Psoas muscle (tissue), 7 donors: ENCODE measurements at regions not wholly inside any gene's neighbourhood (a gene's known extent, or its start where the extent isn't known, plus 50 kb on each side); places are given as distances from the start of the nearest gene placed in this dataset.
A peak's percentile ranks its signal among the peaks of the same experiment; 100 is the strongest.

Source experiments
- ATAC-seq, 4 donors: fragments of 200-7000 bp; cut with Tn5 transposase; one replicate each; pipeline ENCODE4 v1.9.1; 2020; ENCODE audit warnings: moderate library complexity in 3 of 4, mild to moderate bottlenecking in 2 of 4
- DNase-seq, 2 donors: peaks; one replicate each; pipeline ENCODE4 v3.0.0-alpha.2; 2020
- H3K27ac ChIP-seq: fragments of 200-600 bp; one replicate; pipeline ENCODE4 v1.8.0; 2022
- H3K27me3 ChIP-seq, 3 donors: fragments of 200-600 bp in 1 of 3; one replicate each; pipeline versions ENCODE4 v1.6.1 to v1.8.0; 2013 to 2022; ENCODE audit warnings: low read length in 2 of 3, mild to moderate bottlenecking in 2 of 3, moderate library complexity in 1 of 3; ENCODE audit not compliant: insufficient read depth in 3 of 3
- H3K36me3 ChIP-seq, 2 donors: fragments of 200-600 bp in 1 of 2; one replicate each; pipeline versions ENCODE4 v1.6.1 to v1.8.0; 2013 to 2022; ENCODE audit warnings: low read depth in 1 of 2, mild to moderate bottlenecking in 1 of 2, moderate library complexity in 1 of 2; ENCODE audit not compliant: insufficient read depth in 1 of 2
- H3K4me1 ChIP-seq: fragments of 200-600 bp; one replicate; pipeline ENCODE4 v1.8.0; 2022
- H3K4me3 ChIP-seq: fragments of 200-600 bp; one replicate; pipeline ENCODE4 v1.8.0; 2022; ENCODE audit warnings: mild to moderate bottlenecking
- H3K9me3 ChIP-seq: fragments of 200-600 bp; one replicate; pipeline ENCODE4 v1.8.0; 2022
- CTCF ChIP-seq: fragments of 200-600 bp; IDR thresholded peaks from one replicate; pipeline ENCODE4 v1.8.0; 2022; ENCODE audit warnings: antibody characterized with exemption
- WGBS, 3 donors: extraction: QIAGEN DNeasy Blood & Tissue Kit; methylation state at CpG; one replicate each; pipeline versions ENCODE4 v1.1.6 to v1.1.7; 2013; 5-methylcytosine and 5-hydroxymethylcytosine counted together
- intact Hi-C, 2 donors: fragments of 100-400 bp; cut with DNase I; formaldehyde crosslinking; loops; one replicate each; pipeline versions ENCODE4 v1.11.0 to v1.14.2; 2022
- donor health status: healthy with polysubstance abuse.
- donor health status: DM: no; HTN: no; CAD: no; lungs with moderate emphysema.
- donor health status: Bipolar disorder and iron deficiency.
- donor health status: healthy.
- donor health status: DM: yes; HTN: yes; CAD: no.
- donor health status: DM: no; HTN: no; CAD: no.
- donor health status: DM: yes; HTN: yes; CAD: no.

DNA sequence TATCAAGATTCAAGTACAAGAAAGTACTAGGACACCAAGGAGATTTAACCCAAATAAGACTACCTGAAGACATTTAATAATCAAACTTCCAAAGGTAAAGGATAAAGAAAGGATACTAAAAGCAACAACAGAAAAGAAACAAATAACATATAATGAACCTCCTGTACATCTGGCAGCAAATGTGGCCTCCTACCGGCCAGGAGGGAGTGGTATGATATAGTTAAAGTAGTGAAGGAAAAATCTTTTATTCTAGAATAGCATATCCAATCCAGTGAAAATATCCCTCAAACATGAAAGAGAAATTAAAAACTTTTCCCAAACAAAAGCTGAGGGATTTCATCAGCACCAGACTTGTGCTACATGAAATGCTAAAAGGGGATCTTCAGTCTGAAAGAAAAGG, 104.7 kb upstream of the GUCY1A2 start:
- Histone ChIP-seq H3K36me3 (no peaks in the 10 kb centered on the region), H3K27me3 (no peaks in the 10 kb centered on the region), H3K27ac (no peak overlapping the region), H3K9me3 (no peaks in the 10 kb centered on the region), H3K4me1 (no peaks in the 10 kb centered on the region), H3K4me3 (no peak overlapping the region)
- WGBS, 3 donors, result 67 to 89% (median 83%) methylated on average over 1 of the region's 1 CpG
- TF ChIP-seq CTCF, result no peak
- intact Hi-C loops, result no loop called here
- DNase-seq (no peak), ATAC-seq (no peak)

- DNase-seq (no peak), ATAC-seq (no peak)
- intact Hi-C loops, result no loop called here
- H3K27me3 ChIP-seq, result no peaks in the 10 kb centered on the region
- no peak overlapping the region for H3K27ac ChIP-seq
- no peak overlapping the region for H3K4me3 ChIP-seq
- H3K36me3 ChIP-seq, result no peaks in the 10 kb centered on the region
- no peaks in the 10 kb centered on the region for H3K9me3 ChIP-seq
- no peak for TF ChIP-seq CTCF
- H3K4me1 ChIP-seq, result no peaks in the 10 kb centered on the region
Observed at GRCh38 chr11:107118025-107118720, 99.9 kb upstream of the GUCY1A2 start.

- ATAC-seq (no peak), DNase-seq (no peak)
- Histone ChIP-seq H3K36me3 (no peaks in the 10 kb centered on the region), H3K27ac (no peak overlapping the region), H3K4me1 (no peaks in the 10 kb centered on the region), H3K9me3 (no peaks in the 10 kb centered on the region), H3K4me3 (no peak overlapping the region), H3K27me3 (no peaks in the 10 kb centered on the region)
- no peak for TF ChIP-seq CTCF
- WGBS, 3 donors, result 26 to 34% (median 27%) methylated on average over 2 of the region's 2 CpGs
- intact Hi-C loops, result no loop called here
Observed at GRCh38 chr11:107116358-107116757, 98.1 kb upstream of the GUCY1A2 start.

- WGBS, 3 donors, result 40 to 51% (median 46%) methylated on average over 9 of the region's 9 CpGs
Observed at GRCh38 chr11:107102692-107103477, 84.6 kb upstream of the GUCY1A2 start.

More at GRCh38 chr11:107102692-107103477, 84.6 kb upstream of the GUCY1A2 start:
- no peaks in the 10 kb centered on the region for H3K27me3 ChIP-seq
- no peak for TF ChIP-seq CTCF
- no peak overlapping the region for H3K4me3 ChIP-seq
- H3K4me1 ChIP-seq, result no peaks in the 10 kb centered on the region
- ATAC-seq, result peak in 2 of 4 donors; percentile 46 to 64
- H3K36me3 ChIP-seq, result no peaks in the 10 kb centered on the region
- H3K27ac ChIP-seq, result no peak overlapping the region
- H3K9me3 ChIP-seq, result peaks cover 21% of the 10 kb centered on the region
- DNase-seq, result peak in 1 of 2 donors; percentile 16
- intact Hi-C loops, result no loop called here
